ENCODE measurements at regions not wholly inside any gene's neighbourhood (a gene's known extent, or its start where the extent isn't known, plus 50 kb on each side); places are given as distances from the start of the nearest gene placed in this dataset.

GRCh38 chr20:10800288-10800687 lies 126.5 kb upstream of the JAG1 start:
- TF ChIP-seq CTCF (IDR thresholded peaks at IDR 0.05; ENCODE audit: unreplicated experiment), result no peak
- intact Hi-C loops (cut with micrococcal nuclease; ENCODE audit: unreplicated experiment), result no loop called here
- H3K4me1 Mint-ChIP-seq (ENCODE audit: low read depth, unreplicated experiment), result no peaks in the 10 kb centered on the region
- no peak overlapping the region for H3K4me3 Mint-ChIP-seq (ENCODE audit: low read depth, unreplicated experiment)
- no peaks in the 10 kb centered on the region for H3K9me3 Mint-ChIP-seq (ENCODE audit: low read depth, unreplicated experiment)
- H3K36me3 Mint-ChIP-seq (ENCODE audit: insufficient read depth, unreplicated experiment), result no peaks in the 10 kb centered on the region
- CTCF ChIA-PET, result no interaction called here
- H3K27me3 Mint-ChIP-seq (ENCODE audit: unreplicated experiment), result no peaks in the 10 kb centered on the region
- no TSS peak for BruUV-seq (replicated peaks)
- H3K27ac Mint-ChIP-seq (ENCODE audit: unreplicated experiment), result no peak overlapping the region
- DNase-seq, result no peak

- Mint-ChIP-seq H3K27ac (ENCODE audit: unreplicated experiment) (no peak overlapping the region), H3K4me1 (ENCODE audit: low read depth, unreplicated experiment) (no peaks in the 10 kb centered on the region), H3K27me3 (ENCODE audit: unreplicated experiment) (no peaks in the 10 kb centered on the region), H3K36me3 (ENCODE audit: insufficient read depth, unreplicated experiment) (no peaks in the 10 kb centered on the region), H3K4me3 (ENCODE audit: low read depth, unreplicated experiment) (no peak overlapping the region), H3K9me3 (ENCODE audit: low read depth, unreplicated experiment) (no peaks in the 10 kb centered on the region)
- TF ChIP-seq CTCF (IDR thresholded peaks at IDR 0.05; ENCODE audit: unreplicated experiment), result no peak
- CTCF ChIA-PET, result no interaction called here
- intact Hi-C loops (cut with micrococcal nuclease; ENCODE audit: unreplicated experiment), result no loop called here
- no peak for DNase-seq
- no TSS peak for BruUV-seq (replicated peaks)
Observed at GRCh38 chr20:10802236-10802635, 128.4 kb upstream of the JAG1 start.

GRCh38 chr20:10805764-10806163 lies 132.0 kb upstream of the JAG1 start:
- TF ChIP-seq CTCF (IDR thresholded peaks at IDR 0.05; ENCODE audit: unreplicated experiment), result no peak
- H3K27me3 Mint-ChIP-seq (ENCODE audit: unreplicated experiment), result no peaks in the 10 kb centered on the region
- CTCF ChIA-PET, result interaction anchor here (1.2 kb wide), 1 partner anchor 10 kb away, joined by 3 read pairs; no protein-coding TSS in a partner anchor
- no peaks in the 10 kb centered on the region for H3K36me3 Mint-ChIP-seq (ENCODE audit: insufficient read depth, unreplicated experiment)
- no peak overlapping the region for H3K27ac Mint-ChIP-seq (ENCODE audit: unreplicated experiment)
- H3K4me3 Mint-ChIP-seq (ENCODE audit: low read depth, unreplicated experiment), result no peak overlapping the region
- H3K4me1 Mint-ChIP-seq (ENCODE audit: low read depth, unreplicated experiment), result no peaks in the 10 kb centered on the region
- intact Hi-C loops (cut with micrococcal nuclease; ENCODE audit: unreplicated experiment), result no loop called here
- no TSS peak for BruUV-seq (replicated peaks)
- H3K9me3 Mint-ChIP-seq (ENCODE audit: low read depth, unreplicated experiment), result no peaks in the 10 kb centered on the region
- no peak for DNase-seq

- BruUV-seq (replicated peaks), result no TSS peak
- Mint-ChIP-seq H3K4me1 (ENCODE audit: low read depth, unreplicated experiment) (no peaks in the 10 kb centered on the region), H3K27me3 (ENCODE audit: unreplicated experiment) (no peaks in the 10 kb centered on the region), H3K4me3 (ENCODE audit: low read depth, unreplicated experiment) (no peak overlapping the region), H3K9me3 (ENCODE audit: low read depth, unreplicated experiment) (no peaks in the 10 kb centered on the region), H3K27ac (ENCODE audit: unreplicated experiment) (no peak overlapping the region), H3K36me3 (ENCODE audit: insufficient read depth, unreplicated experiment) (no peaks in the 10 kb centered on the region)
- TF ChIP-seq CTCF (IDR thresholded peaks at IDR 0.05; ENCODE audit: unreplicated experiment), result no peak
- CTCF ChIA-PET, result interaction anchor here (0.6 to 1.2 kb wide), 2 partner anchors 11 to 56 kb away, joined by 3 read pairs; no protein-coding TSS in a partner anchor
- intact Hi-C loops (cut with micrococcal nuclease; ENCODE audit: unreplicated experiment), result no loop called here
- DNase-seq, result no peak
Observed at GRCh38 chr20:10806539-10806938, 132.7 kb upstream of the JAG1 start.

Data from Calu3 (cell line).